GM23338 (cell line): ENCODE measurements at regions not wholly inside any gene's neighbourhood (a gene's known extent, or its start where the extent isn't known, plus 50 kb on each side); places are given as distances from the start of the nearest gene placed in this dataset.

Experiments
- ATAC-seq: fragments of 200-7000 bp; cut with Tn5 transposase; 3 replicates; pipeline ENCODE4 v1.9.1; 2020
- DNase-seq: peaks from one replicate; pipeline ENCODE4 v3.0.0-alpha.2; 2015; ENCODE audit warnings: low spot score
- H2AFZ ChIP-seq: fragments of 200-600 bp; sonication (generic); 2 replicates; pipeline ENCODE4 v1.8.0; 2016; ENCODE audit warnings: antibody characterized with exemption, mild to moderate bottlenecking, moderate library complexity
- H3F3A ChIP-seq: fragments of 200-600 bp; sonication (generic); replicated peaks from 2 replicates; pipeline ENCODE4 v1.8.0; 2017; ENCODE audit warnings: antibody characterized with exemption, mixed run types, low read depth
- H3K27ac ChIP-seq: fragments of 200-600 bp; sonication (generic); 2 replicates; pipeline ENCODE4 v1.6.1; 2016; ENCODE audit warnings: low read depth
- H3K27me3 ChIP-seq: fragments of 200-600 bp; sonication (generic); 2 replicates; pipeline ENCODE4 v1.8.0; 2016; ENCODE audit warnings: mild to moderate bottlenecking, mixed run types, moderate library complexity; ENCODE audit not compliant: insufficient read depth
- H3K36me3 ChIP-seq: fragments of 200-600 bp; sonication (generic); 2 replicates; pipeline ENCODE4 v1.8.0; 2016; ENCODE audit warnings: mild to moderate bottlenecking; ENCODE audit not compliant: insufficient read depth
- H3K4me1 ChIP-seq: fragments of 200-600 bp; sonication (generic); 2 replicates; pipeline ENCODE4 v1.8.0; 2016; ENCODE audit warnings: mild to moderate bottlenecking, moderate library complexity; ENCODE audit not compliant: insufficient read depth
- H3K4me2 ChIP-seq: fragments of 200-600 bp; sonication (generic); 2 replicates; pipeline ENCODE4 v1.7.1; 2017; ENCODE audit warnings: mixed run types
- H3K4me3 ChIP-seq: fragments of 200-600 bp; sonication (generic); 2 replicates; pipeline ENCODE4 v1.6.1; 2016; ENCODE audit warnings: mixed run types
- H3K79me2 ChIP-seq: fragments of 200-600 bp; sonication (generic); replicated peaks from 2 replicates; pipeline ENCODE4 v1.8.0; 2017; ENCODE audit warnings: mild to moderate bottlenecking; ENCODE audit not compliant: insufficient read depth
- H3K9me2 ChIP-seq: fragments of 200-600 bp; sonication (generic); 2 replicates; pipeline ENCODE4 v1.8.0; 2017; ENCODE audit not compliant: insufficient read depth
- H4K20me1 ChIP-seq: fragments of 200-600 bp; sonication (generic); replicated peaks from 2 replicates; pipeline ENCODE4 v1.8.0; 2017; ENCODE audit warnings: mild to moderate bottlenecking; ENCODE audit not compliant: insufficient read depth
- H3K27ac Mint-ChIP-seq: 2 replicates; pipeline ENCODE4 v1.8.0; 2020; ENCODE audit warnings: inconsistent platforms, mild to moderate bottlenecking, moderate library complexity, mixed read lengths
- H3K27me3 Mint-ChIP-seq: 3 replicates; pipeline ENCODE4 v1.8.0; 2022; ENCODE audit warnings: low read depth, mild to moderate bottlenecking, moderate library complexity, mixed read lengths, inconsistent platforms; ENCODE audit not compliant: insufficient read depth, poor library complexity
- H3K36me3 Mint-ChIP-seq: 3 replicates; pipeline ENCODE4 v1.8.0; 2021; ENCODE audit warnings: low read depth, mild to moderate bottlenecking, inconsistent platforms, moderate library complexity, mixed read lengths
- H3K4me1 Mint-ChIP-seq: 3 replicates; pipeline ENCODE4 v1.8.0; 2020; ENCODE audit warnings: mild to moderate bottlenecking, inconsistent platforms, mixed read lengths
- H3K4me3 Mint-ChIP-seq: 3 replicates; pipeline ENCODE4 v1.8.0; 2021; ENCODE audit warnings: moderate library complexity, mild to moderate bottlenecking, inconsistent platforms, mixed read lengths
- H3K9me3 Mint-ChIP-seq: 3 replicates; pipeline ENCODE4 v1.8.0; 2020; ENCODE audit warnings: moderate library complexity, mild to moderate bottlenecking, inconsistent platforms, mixed read lengths
- CTCF ChIP-seq, 2 experiments: fragments of 200-600 bp in 1 of 2; sonication (generic) in 1 of 2; conservative IDR thresholded peaks; 2 replicates each; pipeline versions ENCODE4 v1.5.1 to v1.6.1; 2016 to 2017; ENCODE audit warnings: antibody characterized with exemption in 2 of 2, low read depth in 2 of 2, mild to moderate bottlenecking in 2 of 2, moderate library complexity in 1 of 2
- EZH2 ChIP-seq: fragments of 200-600 bp; sonication (generic); IDR thresholded peaks from one replicate; pipeline ENCODE4 v1.8.0; 2017; ENCODE audit warnings: antibody characterized with exemption, mild to moderate bottlenecking, low read depth; ENCODE audit not compliant: unreplicated experiment
- EZH2phosphoT487 ChIP-seq: fragments of 200-600 bp; sonication (generic); IDR thresholded peaks from one replicate; pipeline ENCODE4 v1.8.1; 2018; ENCODE audit warnings: antibody characterized with exemption; ENCODE audit not compliant: unreplicated experiment
- JUNB ChIP-seq: IDR thresholded peaks from one replicate; pipeline ENCODE4 v1.6.1; 2016; ENCODE audit warnings: antibody characterized with exemption; ENCODE audit not compliant: unreplicated experiment
- NANOG ChIP-seq: IDR thresholded peaks from 2 replicates; pipeline ENCODE4 v1.6.1; 2016; ENCODE audit warnings: antibody characterized with exemption, borderline replicate concordance
- POLR2AphosphoS5 ChIP-seq: IDR thresholded peaks from 2 replicates; pipeline ENCODE4 v1.6.1; 2016; ENCODE audit warnings: antibody characterized with exemption, low read depth
- ZNF114 ChIP-seq: fragments of 250-450 bp; sonication (Bioruptor Pico); IDR thresholded peaks from 2 replicates; pipeline ENCODE4 v1.5.0; 2020; ENCODE audit warnings: mild to moderate bottlenecking, moderate library complexity
- ZNF462 ChIP-seq: fragments of 250-450 bp; sonication (Bioruptor Pico); IDR thresholded peaks from 2 replicates; pipeline ENCODE4 v1.5.0; 2020; ENCODE audit warnings: mild to moderate bottlenecking, moderate library complexity
- TF ChIP-seq, protein P1 (sequence below): IDR thresholded peaks from one replicate; pipeline ENCODE4 v1.6.1; 2018; ENCODE audit warnings: antibody characterized with exemption; ENCODE audit not compliant: unreplicated experiment

GRCh38 chr5:82666312-82666711, 388.2 kb upstream of the RPS23 start:
- Histone ChIP-seq H3K27me3 (no peaks in the 10 kb centered on the region), H3K4me2 (no peak overlapping the region), H4K20me1 (no peaks in the 10 kb centered on the region), H3K9me2 (peaks cover 7% of the 10 kb centered on the region; the same call in 1 of the 2 replicates), H3K79me2 (no peaks in the 10 kb centered on the region), H3K36me3 (no peaks in the 10 kb centered on the region), H3K4me3 (no peak overlapping the region), H3K4me1 (peaks cover 5% of the 10 kb centered on the region; the same call in 1 of the 2 replicates), H3F3A (no peaks in the 10 kb centered on the region), H2AFZ (no peak overlapping the region), H3K27ac (no peak overlapping the region)
- Mint-ChIP-seq H3K36me3 (no peaks in the 10 kb centered on the region), H3K4me1 (no peaks in the 10 kb centered on the region), H3K27ac (no peak overlapping the region), H3K27me3 (no peaks in the 10 kb centered on the region), H3K4me3 (no peak overlapping the region), H3K9me3 (no peaks in the 10 kb centered on the region)
- ATAC-seq (no peak), DNase-seq (no peak)
- no peak for TF ChIP-seq EZH2

- ATAC-seq (peak; percentile 27; the same call in 1 of the 3 replicates), DNase-seq (no peak)
- Histone ChIP-seq H3F3A (no peaks in the 10 kb centered on the region), H3K9me2 (peaks cover 14% of the 10 kb centered on the region), H3K4me3 (no peak overlapping the region), H2AFZ (no peak overlapping the region), H3K4me2 (no peak overlapping the region), H3K36me3 (no peaks in the 10 kb centered on the region), H3K79me2 (no peaks in the 10 kb centered on the region), H3K27me3 (no peaks in the 10 kb centered on the region), H3K4me1 (peaks cover 5% of the 10 kb centered on the region; the same call in 1 of the 2 replicates), H3K27ac (no peak overlapping the region; the same call in 1 of the 2 replicates), H4K20me1 (no peaks in the 10 kb centered on the region)
- Mint-ChIP-seq H3K36me3 (no peaks in the 10 kb centered on the region), H3K27ac (no peak overlapping the region), H3K4me3 (no peak overlapping the region), H3K9me3 (no peaks in the 10 kb centered on the region), H3K27me3 (no peaks in the 10 kb centered on the region), H3K4me1 (no peaks in the 10 kb centered on the region)
- TF ChIP-seq EZH2phosphoT487 = no peak
- TF ChIP-seq POLR2AphosphoS5 = no peak
- TF ChIP-seq JUNB = no peak
- TF ChIP-seq, protein P1, sequence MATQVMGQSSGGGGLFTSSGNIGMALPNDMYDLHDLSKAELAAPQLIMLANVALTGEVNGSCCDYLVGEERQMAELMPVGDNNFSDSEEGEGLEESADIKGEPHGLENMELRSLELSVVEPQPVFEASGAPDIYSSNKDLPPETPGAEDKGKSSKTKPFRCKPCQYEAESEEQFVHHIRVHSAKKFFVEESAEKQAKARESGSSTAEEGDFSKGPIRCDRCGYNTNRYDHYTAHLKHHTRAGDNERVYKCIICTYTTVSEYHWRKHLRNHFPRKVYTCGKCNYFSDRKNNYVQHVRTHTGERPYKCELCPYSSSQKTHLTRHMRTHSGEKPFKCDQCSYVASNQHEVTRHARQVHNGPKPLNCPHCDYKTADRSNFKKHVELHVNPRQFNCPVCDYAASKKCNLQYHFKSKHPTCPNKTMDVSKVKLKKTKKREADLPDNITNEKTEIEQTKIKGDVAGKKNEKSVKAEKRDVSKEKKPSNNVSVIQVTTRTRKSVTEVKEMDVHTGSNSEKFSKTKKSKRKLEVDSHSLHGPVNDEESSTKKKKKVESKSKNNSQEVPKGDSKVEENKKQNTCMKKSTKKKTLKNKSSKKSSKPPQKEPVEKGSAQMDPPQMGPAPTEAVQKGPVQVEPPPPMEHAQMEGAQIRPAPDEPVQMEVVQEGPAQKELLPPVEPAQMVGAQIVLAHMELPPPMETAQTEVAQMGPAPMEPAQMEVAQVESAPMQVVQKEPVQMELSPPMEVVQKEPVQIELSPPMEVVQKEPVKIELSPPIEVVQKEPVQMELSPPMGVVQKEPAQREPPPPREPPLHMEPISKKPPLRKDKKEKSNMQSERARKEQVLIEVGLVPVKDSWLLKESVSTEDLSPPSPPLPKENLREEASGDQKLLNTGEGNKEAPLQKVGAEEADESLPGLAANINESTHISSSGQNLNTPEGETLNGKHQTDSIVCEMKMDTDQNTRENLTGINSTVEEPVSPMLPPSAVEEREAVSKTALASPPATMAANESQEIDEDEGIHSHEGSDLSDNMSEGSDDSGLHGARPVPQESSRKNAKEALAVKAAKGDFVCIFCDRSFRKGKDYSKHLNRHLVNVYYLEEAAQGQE = no peak
- no peak for TF ChIP-seq ZNF462 (CRISPR knock-in tag)
- TF ChIP-seq NANOG = no peak
- no peak for TF ChIP-seq CTCF (conservative IDR thresholded peaks at IDR 0.05; ENCODE audit: low read depth in 2 of 2)
- TF ChIP-seq ZNF114 (CRISPR knock-in tag) = no peak
Observed at GRCh38 chr5:82664732-82665131, 386.6 kb upstream of the RPS23 start.
